Neural cell (in vitro differentiated cells): ENCODE measurements at regions not wholly inside any gene's neighbourhood (a gene's known extent, or its start where the extent isn't known, plus 50 kb on each side); places are given as distances from the start of the nearest gene placed in this dataset.

Experiments
- H2AFZ ChIP-seq: fragments of 200-600, 300-800 bp; sonication (generic), shearing (Covaris generic); 2 replicates; pipeline ENCODE4 v1.6.0; 2014; ENCODE audit warnings: low read depth, mild to moderate bottlenecking, antibody characterized with exemption, low read length, moderate library complexity
- H3F3A ChIP-seq: fragments of 200-600 bp; shearing (Covaris generic); 2 replicates; pipeline ENCODE4 v1.6.1; 2016; ENCODE audit warnings: mild to moderate bottlenecking, moderate library complexity, mixed read lengths, antibody characterized with exemption, low read length; ENCODE audit not compliant: insufficient read depth, poor library complexity, severe bottlenecking
- H3K27ac ChIP-seq: fragments of 200-600, 300-800 bp; sonication (generic), shearing (Covaris generic); 2 replicates; pipeline ENCODE4 v1.5.1; 2014; ENCODE audit warnings: mild to moderate bottlenecking, low read length, moderate library complexity
- H3K27me3 ChIP-seq: fragments of 300-800, 200-600 bp; sonication (generic), shearing (Covaris generic); 2 replicates; pipeline ENCODE4 v1.6.0; 2014; ENCODE audit warnings: mild to moderate bottlenecking, low read depth, low read length, moderate library complexity; ENCODE audit not compliant: insufficient read depth
- H3K36me3 ChIP-seq: fragments of 300-800, 200-600 bp; sonication (generic), shearing (Covaris generic); 2 replicates; pipeline ENCODE4 v1.5.1; 2014; ENCODE audit warnings: mild to moderate bottlenecking, antibody characterized with exemption, low read length, moderate library complexity; ENCODE audit not compliant: insufficient read depth
- H3K4me2 ChIP-seq: fragments of 300-800, 200-600 bp; sonication (generic), shearing (Covaris generic); 2 replicates; pipeline ENCODE4 v1.6.0; 2014; ENCODE audit warnings: mild to moderate bottlenecking, low read length
- H3K4me3 ChIP-seq: fragments of 300-800, 200-600 bp; sonication (generic), shearing (Covaris generic); 2 replicates; pipeline ENCODE4 v1.5.1; 2014; ENCODE audit warnings: mild to moderate bottlenecking, low read length, moderate library complexity
- H3K79me2 ChIP-seq: fragments of 200-600 bp; shearing (Covaris generic); replicated peaks from 2 replicates; pipeline ENCODE4 v1.6.0; 2014; ENCODE audit warnings: mild to moderate bottlenecking, low read length, moderate library complexity; ENCODE audit not compliant: insufficient read depth
- H3K9ac ChIP-seq: fragments of 300-800, 200-600 bp; sonication (generic), shearing (Covaris generic); 2 replicates; pipeline ENCODE4 v1.6.1; 2016; ENCODE audit warnings: mild to moderate bottlenecking, low read length, mixed read lengths
- H3K9me2 ChIP-seq: fragments of 200-600 bp; shearing (Covaris generic); 2 replicates; pipeline ENCODE4 v1.6.1; 2016; ENCODE audit warnings: mild to moderate bottlenecking, low read length, mixed read lengths; ENCODE audit not compliant: insufficient read depth
- H3K9me3 ChIP-seq: fragments of 200-600, 300-800 bp; sonication (generic), shearing (Covaris generic); 2 replicates; pipeline ENCODE4 v1.6.1; 2016; ENCODE audit warnings: mild to moderate bottlenecking, mixed run types, low read length, moderate library complexity, mixed read lengths
- H4K20me1 ChIP-seq: fragments of 200-600 bp; shearing (Covaris generic); 2 replicates; pipeline ENCODE4 v1.6.1; 2016; ENCODE audit warnings: mild to moderate bottlenecking, mixed run types; ENCODE audit not compliant: insufficient read depth
- EP300 ChIP-seq: fragments of 450-650 bp; conservative IDR thresholded peaks from 2 replicates; pipeline ENCODE4 v1.6.1; 2014; ENCODE audit warnings: antibody characterized with exemption, mild to moderate bottlenecking, moderate library complexity; ENCODE audit not compliant: poor library complexity, severe bottlenecking
- POLR2AphosphoS5 ChIP-seq: IDR thresholded peaks from 2 replicates; pipeline ENCODE4 v1.6.1; 2012
- small RNA-seq, 3 experiments: library from RNA; depleted of rRNA; stranded (forward); fragments of <200 nt; gene quantifications; one replicate each; pipeline ENCODE3, GENCODE V24; 2012
- TF ChIP-seq, protein P1 (sequence below): fragments of 450-650 bp; IDR thresholded peaks from 2 replicates; pipeline ENCODE4 v1.5.1; 2014; ENCODE audit warnings: antibody characterized with exemption, mild to moderate bottlenecking, moderate library complexity; ENCODE audit not compliant: poor library complexity, severe bottlenecking

DNA sequence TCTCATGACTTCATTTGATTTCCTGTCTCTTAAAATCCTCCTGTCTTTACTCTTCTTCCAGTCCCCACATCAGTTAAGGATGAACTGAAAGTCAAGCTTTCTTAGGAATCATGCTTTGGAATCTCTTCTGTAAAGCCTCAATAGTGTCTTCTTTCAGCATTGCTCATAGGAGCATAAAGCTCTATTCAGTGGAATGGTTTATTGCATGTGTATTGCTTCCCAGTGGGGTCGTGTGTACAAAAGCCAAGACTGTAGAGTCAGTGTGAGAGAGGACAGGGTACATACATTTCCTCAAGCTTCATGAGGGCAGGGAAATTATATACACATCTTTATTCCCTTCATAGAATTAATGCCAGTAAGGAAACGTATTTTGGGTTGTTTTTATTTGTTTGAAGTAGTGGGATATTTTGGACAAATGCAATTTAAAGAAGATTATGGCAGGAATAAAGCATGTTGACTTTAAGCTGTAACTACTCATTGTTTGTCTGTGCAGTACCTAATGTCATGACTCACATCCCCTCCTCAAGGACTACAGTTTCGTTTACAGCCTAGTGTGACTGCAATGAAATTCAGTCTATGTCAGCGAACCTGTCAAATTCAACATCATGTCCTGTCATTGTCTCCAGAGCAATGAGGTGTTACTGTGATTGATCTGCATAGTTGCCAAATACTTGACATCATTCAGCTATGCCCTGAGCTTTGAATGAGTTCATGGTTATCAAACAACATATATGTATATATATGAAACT lies 2164.2 kb downstream of the NCAM2 start:
- TF ChIP-seq EP300 (peak; percentile 92), POLR2AphosphoS5 (peak; percentile 71)
- TF ChIP-seq, protein P1, sequence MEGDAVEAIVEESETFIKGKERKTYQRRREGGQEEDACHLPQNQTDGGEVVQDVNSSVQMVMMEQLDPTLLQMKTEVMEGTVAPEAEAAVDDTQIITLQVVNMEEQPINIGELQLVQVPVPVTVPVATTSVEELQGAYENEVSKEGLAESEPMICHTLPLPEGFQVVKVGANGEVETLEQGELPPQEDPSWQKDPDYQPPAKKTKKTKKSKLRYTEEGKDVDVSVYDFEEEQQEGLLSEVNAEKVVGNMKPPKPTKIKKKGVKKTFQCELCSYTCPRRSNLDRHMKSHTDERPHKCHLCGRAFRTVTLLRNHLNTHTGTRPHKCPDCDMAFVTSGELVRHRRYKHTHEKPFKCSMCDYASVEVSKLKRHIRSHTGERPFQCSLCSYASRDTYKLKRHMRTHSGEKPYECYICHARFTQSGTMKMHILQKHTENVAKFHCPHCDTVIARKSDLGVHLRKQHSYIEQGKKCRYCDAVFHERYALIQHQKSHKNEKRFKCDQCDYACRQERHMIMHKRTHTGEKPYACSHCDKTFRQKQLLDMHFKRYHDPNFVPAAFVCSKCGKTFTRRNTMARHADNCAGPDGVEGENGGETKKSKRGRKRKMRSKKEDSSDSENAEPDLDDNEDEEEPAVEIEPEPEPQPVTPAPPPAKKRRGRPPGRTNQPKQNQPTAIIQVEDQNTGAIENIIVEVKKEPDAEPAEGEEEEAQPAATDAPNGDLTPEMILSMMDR: no peak
- H3K79me2 ChIP-seq: no peaks in the 10 kb centered on the region
- H3K36me3 ChIP-seq: no peaks in the 10 kb centered on the region
- no peaks in the 10 kb centered on the region for H4K20me1 ChIP-seq
- H3F3A ChIP-seq: no peaks in the 10 kb centered on the region
- H3K4me2 ChIP-seq: no peak overlapping the region
- H3K27ac ChIP-seq: no peak overlapping the region
- H3K27me3 ChIP-seq: no peaks in the 10 kb centered on the region
- no peak overlapping the region for H3K4me3 ChIP-seq
- no peaks in the 10 kb centered on the region for H3K9me2 ChIP-seq
- no peak overlapping the region for H3K9ac ChIP-seq
- H2AFZ ChIP-seq: no peak overlapping the region
- H3K9me3 ChIP-seq: no peaks in the 10 kb centered on the region

Small RNA genes in the stretch of these regions (small RNA-seq; reads per million reads assigned to genes)
- gene MIR6130 (0 to 0.10 (median 0.08) reads per million in 3 experiments), gene RNU4-45P (0.03 to 1.1 (median 0.03) reads per million in 3 experiments)
